ENCODE measurements at regions not wholly inside any gene's neighbourhood (a gene's known extent, or its start where the extent isn't known, plus 50 kb on each side); places are given as distances from the start of the nearest gene placed in this dataset.

GRCh38 chr17:83196024-83196365 is 116.6 kb downstream of the METRNL start:
- TF ChIP-seq EZH2 (IDR thresholded peaks at IDR 0.05; ENCODE audit: borderline replicate concordance, low read depth, low read length, severe bottlenecking), result no peak
- TF ChIP-seq JUN (IDR thresholded peaks at IDR 0.05; ENCODE audit: borderline replicate concordance, insufficient read depth, insufficient read length, low read depth), result no peak
- no peak for TF ChIP-seq FOS (IDR thresholded peaks at IDR 0.05; ENCODE audit: borderline replicate concordance, insufficient read depth, low read length)
- no peak for TF ChIP-seq CTCF (IDR thresholded peaks at IDR 0.05; ENCODE audit: extremely low read depth in 1 of 2, insufficient read depth in 1 of 2, low read depth in 1 of 2, low read length in 2 of 2)
- TF ChIP-seq POLR2A (IDR thresholded peaks at IDR 0.05; ENCODE audit: low read depth, low read length), result no peak
- no peak for TF ChIP-seq POLR2AphosphoS5 (IDR thresholded peaks at IDR 0.05; ENCODE audit: insufficient read depth, low read depth, low read length)
- TF ChIP-seq MYC (IDR thresholded peaks at IDR 0.05; ENCODE audit: low read depth, low read length), result no peak
- no peak for TF ChIP-seq MAX (IDR thresholded peaks at IDR 0.05; ENCODE audit: insufficient read depth, insufficient read length)
